ENCODE measurements at regions not wholly inside any gene's neighbourhood (a gene's known extent, or its start where the extent isn't known, plus 50 kb on each side); places are given as distances from the start of the nearest gene placed in this dataset.
"Not testable (repeated sequence)": the region's sequence is repeated elsewhere in the genome, so short reads cannot be mapped to it uniquely, and the experiment has no call there.

DNA sequence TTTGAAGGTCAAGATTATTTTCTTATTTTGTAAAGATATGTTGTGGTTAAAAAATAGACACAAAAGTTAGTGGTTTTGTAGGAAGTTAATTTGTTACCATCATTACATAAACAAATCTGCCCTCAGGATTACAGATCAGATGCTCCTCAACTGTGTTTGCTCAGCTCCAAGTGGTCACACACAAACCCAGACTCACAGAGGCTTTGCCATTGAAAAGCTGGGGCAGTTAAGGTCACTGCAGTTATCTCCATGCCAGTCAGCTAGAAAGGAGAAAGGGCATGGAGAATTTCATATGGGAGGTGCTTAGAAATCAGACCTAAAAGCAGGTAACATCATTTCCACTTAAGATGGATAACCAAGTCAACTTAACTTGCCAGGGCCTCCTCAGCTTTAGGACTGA lies 825.7 kb upstream of the GBE1 start:
- DNase-seq = no peak

GRCh38 chr3:82586414-82586813 lies 825.0 kb upstream of the GBE1 start:
- no peak for DNase-seq

GRCh38 chr3:82586002-82586401 lies 824.6 kb upstream of the GBE1 start:
- not testable (repeated sequence) for DNase-seq

- not testable (repeated sequence) for DNase-seq
Observed at GRCh38 chr3:82585591-82585990, 824.1 kb upstream of the GBE1 start.

DNA sequence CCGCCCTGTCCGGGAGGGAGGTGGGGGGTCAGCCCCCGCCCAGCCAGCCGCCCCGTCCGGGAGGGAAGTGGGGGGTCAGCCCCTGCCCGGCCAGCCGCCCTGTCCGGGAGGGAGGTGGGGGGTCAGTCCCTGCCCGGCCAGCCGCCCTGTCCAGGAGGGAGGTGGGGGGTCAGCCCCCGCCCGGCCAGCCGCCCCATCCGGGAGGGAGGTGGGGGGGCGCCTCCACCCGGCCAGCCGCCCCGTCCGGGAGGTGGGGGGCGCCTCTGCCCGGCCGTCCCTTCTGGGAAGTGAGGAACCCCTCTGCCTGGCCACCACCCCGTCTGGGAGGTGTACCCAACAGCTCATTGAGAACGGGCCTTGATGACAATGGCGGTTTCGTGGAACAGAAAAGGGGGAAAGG lies 823.4 kb upstream of the GBE1 start:
- DNase-seq = not testable (repeated sequence)

- DNase-seq = not testable (repeated sequence)
Observed at GRCh38 chr3:82584415-82584814, 823.0 kb upstream of the GBE1 start.

DNA sequence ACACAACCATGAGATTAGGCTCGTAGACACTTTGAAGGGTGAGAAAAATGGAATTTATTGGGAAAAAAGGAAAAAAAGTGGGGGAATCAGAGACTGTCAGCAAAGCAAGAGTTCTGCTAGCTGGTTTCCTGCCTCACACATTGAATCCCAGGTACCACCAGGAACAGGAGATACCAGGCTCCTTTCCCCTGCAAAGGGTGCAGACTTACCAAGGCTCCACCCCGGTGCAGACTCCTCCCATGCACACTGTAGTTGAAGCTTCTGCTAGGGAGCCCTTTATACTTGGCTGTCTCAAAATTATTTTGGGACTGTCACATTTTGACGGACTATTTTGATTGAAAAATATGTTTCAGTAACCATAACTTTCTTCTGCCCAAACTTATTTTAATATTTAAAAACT lies 819.9 kb upstream of the GBE1 start:
- DNase-seq = no peak

DNA sequence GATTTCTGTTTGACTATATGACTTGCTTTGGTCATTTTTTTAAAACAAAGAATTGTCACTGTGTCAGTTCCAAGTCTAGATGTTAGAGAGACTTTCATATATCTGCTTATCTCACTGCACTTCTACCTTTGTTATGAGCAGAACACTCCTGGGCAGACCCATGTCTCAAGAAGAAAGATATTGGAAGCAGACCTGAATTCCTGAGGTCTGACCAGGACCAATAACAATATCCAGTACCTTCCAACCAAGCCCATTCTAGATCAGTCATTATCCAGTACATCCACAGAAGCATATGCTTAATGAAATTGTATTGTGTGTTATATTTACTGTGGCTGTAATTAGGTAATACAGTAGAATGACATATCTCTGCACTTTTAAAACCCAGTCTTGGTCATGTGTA lies 811.3 kb upstream of the GBE1 start:
- DNase-seq = no peak

DNA sequence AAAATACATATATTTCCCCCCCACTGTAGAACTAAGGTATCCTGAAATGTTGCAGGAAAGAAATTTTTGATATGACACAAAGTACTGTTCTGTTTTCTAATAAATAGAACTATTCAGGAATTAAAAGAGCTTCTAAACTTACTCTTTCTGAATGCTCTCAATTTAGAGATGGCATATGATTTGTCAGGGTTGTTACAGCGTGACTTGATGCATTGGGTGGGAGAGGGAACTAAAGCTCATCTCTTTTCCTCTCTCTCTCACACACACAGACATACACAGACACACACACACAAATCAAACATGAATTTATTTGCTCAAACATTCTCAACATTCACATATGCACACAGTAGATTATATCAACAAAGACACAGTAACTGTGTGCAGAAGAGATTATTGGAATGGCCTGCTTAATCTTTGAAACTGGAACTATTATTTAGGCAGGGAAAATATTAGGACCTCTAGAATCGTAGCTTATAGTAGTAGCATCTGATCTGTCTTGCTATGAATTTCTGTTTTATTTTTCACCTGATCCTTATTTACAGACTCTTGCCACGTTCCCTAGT lies 807.4 kb upstream of the GBE1 start:
- DNase-seq = no peak

DNA sequence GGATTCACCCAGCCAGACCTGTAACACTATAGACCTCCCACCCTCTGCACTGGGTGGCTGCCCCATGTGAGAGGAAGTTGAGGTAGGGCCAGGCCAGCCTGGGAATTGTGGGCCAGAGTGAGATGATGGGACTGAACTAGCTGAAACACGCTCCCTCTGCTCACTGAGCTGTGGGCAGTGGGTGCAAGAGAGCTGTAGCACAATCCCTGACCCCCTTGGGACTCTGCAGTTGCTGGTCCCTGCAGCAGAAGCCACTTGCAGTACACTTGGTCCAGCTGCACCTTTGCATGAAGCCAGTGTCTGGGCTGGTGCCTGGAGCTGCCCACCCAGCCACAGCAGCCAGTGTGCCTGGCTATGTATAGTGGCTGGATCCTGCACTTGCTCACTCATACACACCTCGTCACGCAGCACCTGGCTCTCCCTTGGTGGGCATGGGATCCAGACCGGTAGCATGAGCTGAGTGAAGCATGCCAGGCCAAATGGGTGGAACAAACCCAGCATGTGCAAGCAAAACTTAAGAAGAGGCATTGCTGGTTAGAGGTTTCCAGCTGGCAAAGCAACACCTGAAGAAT lies 805.7 kb upstream of the GBE1 start:
- no peak for DNase-seq

- DNase-seq = no peak
Observed at GRCh38 chr3:82562896-82563295, 801.5 kb upstream of the GBE1 start.

- DNase-seq = no peak
Observed at GRCh38 chr3:82561784-82562183, 800.3 kb upstream of the GBE1 start.

DNA sequence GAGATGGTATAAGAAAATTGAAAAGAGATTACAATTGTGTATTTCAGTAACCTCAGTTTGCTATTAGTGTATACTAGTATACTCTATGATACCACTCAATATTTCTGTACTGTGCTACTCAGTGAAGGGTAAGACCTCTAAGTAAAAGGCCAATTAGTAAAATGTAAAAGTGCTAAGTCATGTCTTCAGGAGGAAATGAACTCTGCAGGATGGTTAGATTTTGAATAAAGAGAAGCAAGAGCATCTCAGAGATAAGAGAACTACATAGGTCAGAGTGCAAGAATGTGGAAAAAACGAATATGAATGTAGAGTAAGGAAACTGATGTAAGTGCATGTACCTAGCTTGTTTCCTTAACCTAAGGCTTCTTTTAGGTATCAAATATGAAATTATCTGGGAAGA lies 796.6 kb upstream of the GBE1 start:
- DNase-seq = no peak

DNA sequence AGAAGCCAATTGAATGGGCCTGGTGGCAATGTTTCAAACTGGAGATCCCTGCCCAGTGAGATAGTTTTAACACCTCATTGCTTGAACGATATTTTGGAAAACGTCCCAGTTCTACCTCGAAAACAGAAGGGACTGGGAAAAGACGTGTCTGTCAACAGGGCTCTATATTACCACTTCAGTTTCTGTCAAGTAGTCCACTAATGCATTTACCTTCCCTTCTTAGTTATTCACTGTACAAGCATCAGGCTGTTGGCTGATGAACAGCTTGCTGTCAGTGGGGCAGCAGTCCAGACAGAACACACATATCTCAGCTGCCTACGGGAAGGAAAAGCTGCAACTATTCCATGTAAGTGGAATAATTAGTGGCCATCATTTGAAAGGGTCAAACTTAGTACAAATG lies 794.7 kb upstream of the GBE1 start:
- no peak for DNase-seq

- not testable (repeated sequence) for DNase-seq
Observed at GRCh38 chr3:82542556-82542955, 781.1 kb upstream of the GBE1 start.

DNA sequence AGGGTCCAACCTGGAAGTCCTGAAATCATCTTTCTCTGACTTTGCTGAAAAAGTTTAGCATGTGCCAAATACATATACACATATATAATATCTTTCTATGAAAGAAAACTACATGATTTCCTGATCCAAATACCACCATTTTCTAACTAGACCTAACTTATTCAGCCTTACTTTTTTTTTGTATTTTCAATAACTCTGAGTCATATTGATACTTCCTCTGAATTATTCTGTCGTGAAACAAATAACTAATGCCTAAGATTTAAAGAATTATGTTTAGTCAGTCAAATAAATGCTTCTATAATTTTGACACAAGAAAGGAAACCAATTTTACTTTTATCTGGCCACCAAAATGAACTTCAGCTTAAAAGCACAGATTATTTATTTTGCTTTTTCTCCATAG lies 760.2 kb upstream of the GBE1 start:
- no peak for DNase-seq

GRCh38 chr3:82520846-82521245 lies 759.4 kb upstream of the GBE1 start:
- no peak for DNase-seq

GRCh38 chr3:82509951-82510603 lies 748.6 kb upstream of the GBE1 start:
- DNase-seq = no peak

DNA sequence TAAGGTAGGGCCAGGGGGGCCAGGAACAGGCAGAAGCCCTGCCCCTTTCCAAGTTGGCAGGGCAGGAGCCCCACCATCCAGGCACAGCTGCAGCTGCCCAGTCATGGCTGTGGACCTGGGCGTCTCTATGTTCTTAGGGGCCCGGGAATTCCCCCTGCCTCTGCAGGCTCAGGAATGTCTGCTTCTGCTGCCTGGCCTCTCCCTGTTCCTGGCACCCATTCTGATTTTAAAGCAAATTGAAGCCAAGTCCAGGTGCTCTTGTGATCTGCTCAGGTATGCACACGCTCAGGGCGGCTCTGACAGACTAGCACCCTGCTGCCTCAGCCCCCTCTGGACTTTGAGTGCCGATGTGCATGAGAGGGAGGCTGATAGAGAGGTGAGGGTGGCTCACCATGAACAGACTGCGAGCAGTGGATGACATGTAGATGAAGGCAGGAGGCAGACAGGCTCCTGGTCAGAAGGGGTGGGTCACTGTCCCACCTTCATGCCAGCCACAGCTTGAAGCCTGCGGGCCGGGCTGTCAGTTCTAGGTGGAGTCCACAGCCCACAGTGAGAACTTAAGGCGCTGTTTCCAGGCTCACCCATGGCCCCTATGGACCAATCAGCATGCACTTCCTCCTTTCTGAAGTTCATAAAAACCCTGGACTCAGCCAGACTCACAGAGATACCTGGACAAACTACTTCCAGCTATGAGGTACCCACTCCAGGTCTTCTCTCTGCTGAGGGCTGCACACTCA lies 747.8 kb upstream of the GBE1 start:
- no peak for DNase-seq

DNA sequence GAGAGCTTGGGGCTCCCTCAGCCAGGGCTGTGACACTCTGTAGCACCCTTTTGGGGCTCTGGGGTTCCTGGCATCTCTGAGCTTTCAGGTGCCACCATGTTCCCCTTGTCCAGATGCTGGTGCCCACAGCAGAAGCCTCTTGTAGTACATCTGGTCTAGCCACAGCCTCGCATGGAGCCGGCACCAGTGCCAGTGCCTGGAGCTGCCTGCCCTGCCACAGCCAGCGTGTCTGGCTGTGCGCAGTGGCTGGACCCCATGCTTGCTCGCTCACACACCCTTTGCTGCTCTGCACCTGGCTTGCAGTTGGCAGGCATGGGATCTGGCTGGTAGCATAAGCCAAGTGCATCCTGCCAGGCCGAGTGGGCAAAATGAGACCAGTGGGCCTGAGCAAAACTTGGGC lies 744.8 kb upstream of the GBE1 start:
- no peak for DNase-seq

DNA sequence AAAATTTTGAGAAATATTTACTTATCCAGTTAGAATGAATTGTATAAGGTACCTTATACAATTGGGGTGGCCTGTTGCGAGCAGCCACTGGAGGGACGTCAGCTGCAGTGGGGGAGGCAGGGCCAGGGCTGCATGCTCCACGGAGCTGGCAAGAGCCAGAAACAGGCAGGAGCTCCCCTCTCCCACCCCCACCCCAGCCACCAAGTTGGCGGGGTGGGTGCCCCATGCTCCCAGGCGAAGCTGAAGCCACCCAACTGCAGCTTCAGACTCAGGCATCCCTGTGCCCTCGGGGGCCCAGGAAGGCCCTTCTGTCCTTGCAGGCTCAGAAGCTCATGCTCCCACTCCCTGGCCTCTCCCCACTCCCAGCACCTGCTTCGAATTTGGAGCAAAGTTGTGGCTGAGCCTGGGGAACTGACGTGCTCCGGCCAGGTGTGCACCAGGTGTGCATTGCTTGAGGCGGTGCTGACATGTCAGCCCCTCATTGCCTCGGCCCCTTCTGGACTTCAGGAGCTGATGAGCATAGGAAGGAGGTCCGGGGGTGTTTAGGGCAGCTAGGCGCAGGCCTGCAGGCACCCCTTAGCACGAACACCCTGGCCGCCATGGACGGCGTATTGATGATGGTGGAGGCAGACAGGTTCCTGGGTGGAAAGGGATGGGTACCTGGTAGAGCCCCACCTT lies 743.8 kb upstream of the GBE1 start:
- DNase-seq = no peak

- no peak for DNase-seq
Observed at GRCh38 chr3:82498186-82498585, 736.7 kb upstream of the GBE1 start.

- DNase-seq = no peak
Observed at GRCh38 chr3:82496890-82497560, 735.6 kb upstream of the GBE1 start.
